HuH-7 (cell line): ENCODE measurements at regions not wholly inside any gene's neighbourhood (a gene's known extent, or its start where the extent isn't known, plus 50 kb on each side); places are given as distances from the start of the nearest gene placed in this dataset.

Experiments
- DNase-seq: peaks from one replicate; pipeline ENCODE4 v3.0.0; 2011; ENCODE audit warnings: low spot score

DNA sequence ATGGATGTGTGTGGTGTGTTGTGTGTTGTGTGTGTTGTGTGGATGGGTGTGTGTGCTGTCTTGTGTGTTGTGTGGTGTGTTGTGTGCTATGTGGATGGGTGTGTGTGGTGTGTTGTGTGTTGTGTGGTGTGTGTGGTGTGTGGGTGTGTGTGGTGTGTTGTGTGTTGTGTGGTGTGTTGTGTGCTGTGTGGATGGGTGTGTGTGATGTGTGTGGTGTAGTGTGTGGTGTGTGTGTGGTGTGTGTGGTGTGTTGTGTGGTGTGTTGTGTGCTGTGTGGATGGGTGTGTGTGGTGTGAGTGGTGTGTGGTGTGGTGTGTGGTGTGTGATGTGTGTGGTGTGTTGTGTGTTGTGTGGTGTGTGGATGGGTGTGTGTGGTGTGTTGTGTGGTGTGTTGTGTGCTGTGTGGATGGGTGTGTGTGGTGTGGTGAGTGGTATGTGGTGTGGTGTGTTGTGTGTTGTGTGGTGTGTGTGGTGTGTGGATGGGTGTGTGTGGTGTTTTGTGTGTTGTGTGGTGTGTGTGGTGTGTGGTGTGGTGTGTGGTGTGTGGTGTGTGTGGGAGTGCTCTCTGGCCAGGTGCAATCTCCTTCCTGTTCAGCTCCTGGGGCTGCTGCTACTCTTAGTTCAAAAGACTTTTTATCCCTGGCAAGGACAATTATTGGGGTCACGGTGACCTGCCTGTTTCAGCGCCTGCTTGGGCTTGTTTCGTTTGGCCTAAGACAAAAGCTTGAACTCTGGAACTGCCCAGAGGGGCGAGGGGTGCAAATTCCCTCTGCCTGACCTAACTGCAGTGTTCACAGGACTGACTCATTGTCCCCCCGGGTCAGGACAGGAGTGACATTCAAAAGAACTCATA lies 101.1 kb downstream of the UBIAD1 start:
- DNase-seq, result no peak

DNA sequence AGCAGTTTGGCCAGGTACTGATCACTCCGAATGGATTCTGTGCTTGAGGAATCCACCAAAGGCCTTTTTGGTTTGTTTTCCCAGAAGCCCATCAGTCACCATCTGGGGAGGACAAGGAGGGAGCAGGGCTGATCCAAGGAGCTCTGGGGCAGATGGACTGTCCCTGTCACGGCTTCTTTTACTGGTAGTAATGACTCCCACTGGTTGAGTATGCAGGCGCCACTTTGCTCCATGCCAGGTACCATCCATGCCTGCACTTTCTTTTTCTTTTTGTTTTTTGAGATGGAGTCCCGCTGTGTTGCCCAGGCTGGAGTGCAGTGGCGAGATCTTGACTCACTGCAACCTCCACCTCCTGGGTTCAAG lies 101.7 kb downstream of the UBIAD1 start:
- no peak for DNase-seq

DNA sequence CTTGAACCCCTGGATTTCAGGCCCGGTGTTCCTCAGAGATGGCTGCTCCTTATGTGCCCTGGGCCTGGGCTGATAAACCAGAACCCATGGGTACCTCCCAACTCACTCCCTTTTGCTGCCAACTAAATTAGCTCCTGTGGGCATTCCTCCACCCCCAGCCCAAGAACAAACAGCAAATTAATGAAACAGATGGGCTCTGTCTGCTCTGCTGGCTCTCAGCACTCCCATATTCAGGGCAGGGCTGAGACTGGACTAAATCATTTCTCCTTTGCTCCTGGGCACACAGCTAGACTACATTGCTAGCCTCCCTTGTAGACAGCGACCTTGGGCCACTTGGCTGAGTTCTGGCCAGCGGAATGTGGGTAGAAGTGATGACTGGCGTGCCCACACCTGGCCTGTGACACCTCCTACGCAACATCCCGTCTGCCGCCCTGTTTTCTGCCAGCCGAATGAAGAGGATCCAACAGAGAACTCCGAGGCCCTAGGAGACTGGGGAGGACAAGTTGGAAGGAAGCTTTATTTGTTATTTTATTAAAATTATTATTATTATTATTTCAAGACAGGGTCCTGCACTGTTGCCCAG lies 101.9 kb upstream of the DISP3 start:
- DNase-seq, result no peak

DNA sequence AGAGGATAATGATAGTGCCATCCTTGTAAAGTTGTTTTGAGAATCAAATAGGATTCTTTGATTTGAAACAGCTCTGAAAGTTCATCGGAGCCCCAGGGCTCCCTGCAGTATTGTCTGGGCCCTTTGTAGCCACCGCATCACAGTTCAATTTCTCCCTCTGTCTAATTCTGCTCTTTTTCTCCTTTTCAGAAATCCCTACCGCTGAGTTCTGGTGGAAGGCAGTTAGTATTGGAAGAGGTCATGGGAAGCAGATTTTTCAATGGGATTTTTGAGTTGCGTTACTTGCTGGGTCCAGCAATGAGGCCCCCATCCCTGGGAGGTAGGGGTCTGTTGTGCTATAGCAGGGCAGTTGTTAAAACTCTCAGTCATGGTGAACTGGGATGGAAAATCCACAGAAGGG lies 101.0 kb upstream of the DISP3 start:
- no peak for DNase-seq

DNA sequence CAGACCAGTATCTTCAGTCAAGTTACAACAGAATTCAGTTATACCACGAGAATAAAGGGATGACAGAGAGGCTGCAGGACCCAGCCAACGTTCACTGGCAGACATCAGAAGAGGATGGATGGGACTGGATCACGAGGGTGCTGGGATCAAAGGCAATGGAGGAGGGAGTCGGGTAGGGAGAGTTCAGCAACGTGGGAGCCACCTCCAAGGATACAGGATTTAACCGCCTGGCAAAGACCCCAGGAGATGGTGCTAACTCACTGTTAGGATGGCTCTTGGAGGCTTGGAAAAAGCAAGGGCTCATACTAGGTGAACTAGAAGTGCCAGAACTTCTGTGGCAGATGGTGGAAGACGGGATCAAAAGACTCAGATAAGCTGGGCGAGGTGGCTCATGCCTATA lies 99.1 kb upstream of the DISP3 start:
- no peak for DNase-seq

DNA sequence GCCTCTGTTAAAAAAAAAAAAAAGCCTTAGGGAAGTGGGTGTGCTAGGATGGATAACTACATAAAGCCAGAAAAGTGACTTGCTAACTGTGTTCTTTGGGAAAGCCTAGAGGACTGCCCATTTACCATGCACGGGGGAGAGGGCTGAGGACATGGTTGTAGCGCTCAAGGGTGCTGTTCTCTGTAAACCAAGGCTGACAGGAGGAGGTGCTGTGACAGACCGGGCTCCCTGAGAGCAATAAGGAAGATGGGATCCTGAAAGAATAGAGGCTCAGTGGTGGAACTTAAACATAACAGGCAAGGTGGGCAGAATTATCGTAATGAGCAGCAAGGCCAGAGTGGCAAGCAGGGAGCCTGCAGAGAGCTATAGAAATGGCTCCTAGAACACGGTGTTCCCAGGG lies 98.5 kb upstream of the DISP3 start:
- no peak for DNase-seq

DNA sequence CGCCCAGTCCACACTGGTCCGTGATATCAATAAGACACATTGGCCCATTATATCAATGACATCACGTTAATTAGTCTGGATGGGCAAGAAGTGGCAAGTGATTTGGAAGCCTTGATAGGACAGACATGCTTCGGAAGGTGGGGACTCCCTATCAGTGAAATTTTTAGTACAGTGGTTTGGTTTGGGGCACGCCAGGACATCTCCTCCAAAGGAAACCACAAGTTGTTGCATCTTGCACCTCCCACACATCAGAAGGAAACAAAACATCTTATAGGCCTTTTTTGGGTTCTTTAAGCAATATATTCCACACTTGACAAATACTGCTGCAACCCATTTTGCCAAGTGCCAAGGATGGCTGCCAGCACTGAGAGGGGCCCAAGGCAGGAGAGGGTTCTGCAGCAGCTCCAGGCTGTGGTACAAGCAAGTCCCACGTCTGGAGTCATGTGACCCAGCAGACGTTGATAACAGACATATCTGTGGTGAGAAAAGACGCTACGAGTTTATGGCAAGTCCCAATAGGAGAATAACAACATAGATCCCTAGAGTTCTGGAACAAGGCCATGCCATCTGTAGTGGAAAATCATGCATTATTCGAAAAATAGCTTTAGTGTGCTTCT lies 95.3 kb upstream of the DISP3 start:
- no peak for DNase-seq

DNA sequence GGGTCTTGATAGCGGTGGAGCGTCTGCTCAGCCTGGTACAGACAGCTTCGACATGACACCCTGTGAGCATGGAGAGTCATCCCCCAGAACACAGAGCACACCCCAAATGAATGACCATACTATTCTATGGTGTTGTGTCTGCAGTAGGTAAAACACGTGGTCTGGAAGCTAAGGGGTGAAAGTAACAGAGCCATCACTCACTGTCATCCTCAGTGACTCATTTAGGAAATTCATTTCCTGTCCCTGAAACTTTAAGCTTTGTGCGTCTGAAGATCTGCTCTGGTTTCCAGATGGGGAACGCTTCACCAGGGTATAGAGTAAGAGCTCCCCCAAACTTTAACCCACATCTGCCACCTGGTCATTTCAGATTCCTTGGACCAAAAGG lies 94.8 kb upstream of the DISP3 start:
- DNase-seq, result no peak

DNA sequence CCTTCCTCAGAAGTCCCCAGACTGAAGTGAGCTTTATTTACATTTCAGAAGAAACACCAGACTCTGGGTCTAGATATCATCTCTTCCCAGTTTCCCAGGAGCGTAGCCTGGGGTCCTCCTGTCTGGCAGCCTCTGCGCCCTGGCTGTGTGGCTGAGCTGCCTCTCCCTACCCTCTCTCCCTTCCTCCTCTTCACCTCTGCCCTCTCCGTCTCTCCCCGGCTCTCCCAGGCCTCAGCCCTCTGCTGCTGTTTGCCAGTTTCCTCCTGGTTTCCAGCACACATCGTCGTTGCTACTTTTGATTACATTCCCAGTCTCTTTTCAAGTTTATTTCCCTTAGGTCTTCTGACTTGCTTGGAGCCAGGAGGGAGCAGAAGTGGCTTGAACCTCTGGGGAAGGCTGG lies 91.1 kb upstream of the DISP3 start:
- DNase-seq, result no peak

DNA sequence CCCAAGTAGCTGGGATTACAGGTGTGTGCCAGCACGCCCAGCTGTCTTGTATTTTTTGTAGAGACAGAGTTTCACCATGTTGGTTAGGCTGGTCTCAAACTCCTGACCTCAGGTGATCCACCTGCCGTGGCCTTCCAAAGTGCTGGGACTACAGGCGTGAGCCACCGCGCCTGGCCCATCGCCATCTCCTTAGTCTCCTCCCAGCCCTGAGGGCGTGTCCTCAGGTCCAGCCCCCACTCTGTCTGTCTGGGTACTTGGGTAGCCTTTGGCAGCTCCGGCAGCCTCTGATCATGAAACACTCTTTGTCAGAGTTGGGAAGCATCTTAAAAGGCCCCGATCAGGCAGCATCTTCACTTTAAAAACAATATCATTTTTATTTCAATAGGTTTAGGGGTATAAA lies 90.3 kb upstream of the DISP3 start:
- DNase-seq, result no peak

DNA sequence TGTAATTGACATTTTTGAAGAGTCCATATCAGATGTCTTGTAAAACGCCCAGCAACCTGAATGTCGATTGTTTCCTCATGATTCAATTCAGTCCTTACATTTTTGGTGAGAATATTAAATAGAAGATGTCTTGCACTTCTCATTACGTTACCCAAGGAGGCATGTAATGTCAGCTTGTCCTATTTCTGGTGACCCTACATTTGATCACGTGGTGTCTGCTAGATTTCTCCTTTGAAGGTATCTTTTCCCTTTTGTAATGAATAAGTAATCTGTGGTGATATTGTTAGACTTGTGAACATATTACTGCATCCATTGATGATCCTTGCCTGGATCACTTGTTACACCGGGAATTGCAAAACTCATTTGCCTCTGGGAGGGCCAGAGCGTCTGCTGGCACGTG lies 87.6 kb upstream of the DISP3 start:
- no peak for DNase-seq

DNA sequence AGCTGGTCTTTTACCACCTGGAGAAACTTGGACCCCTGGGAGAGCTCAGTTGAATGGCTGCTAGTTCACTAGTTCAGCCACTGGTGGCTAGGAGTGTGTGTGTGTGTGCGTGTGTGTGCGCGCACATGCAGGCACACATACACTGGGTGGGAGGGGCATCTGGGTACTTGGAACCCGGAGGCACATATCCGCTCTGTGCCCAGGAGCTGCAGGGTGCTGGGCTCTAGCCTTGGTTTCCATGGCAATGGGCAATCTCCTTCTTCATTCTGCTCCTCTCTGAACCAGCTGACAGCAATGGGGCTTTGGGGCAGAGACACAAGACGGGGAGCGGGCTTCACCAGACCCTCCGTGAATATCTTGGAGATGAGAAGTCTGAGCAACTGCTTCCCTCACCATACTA lies 87.1 kb upstream of the DISP3 start:
- DNase-seq, result no peak

DNA sequence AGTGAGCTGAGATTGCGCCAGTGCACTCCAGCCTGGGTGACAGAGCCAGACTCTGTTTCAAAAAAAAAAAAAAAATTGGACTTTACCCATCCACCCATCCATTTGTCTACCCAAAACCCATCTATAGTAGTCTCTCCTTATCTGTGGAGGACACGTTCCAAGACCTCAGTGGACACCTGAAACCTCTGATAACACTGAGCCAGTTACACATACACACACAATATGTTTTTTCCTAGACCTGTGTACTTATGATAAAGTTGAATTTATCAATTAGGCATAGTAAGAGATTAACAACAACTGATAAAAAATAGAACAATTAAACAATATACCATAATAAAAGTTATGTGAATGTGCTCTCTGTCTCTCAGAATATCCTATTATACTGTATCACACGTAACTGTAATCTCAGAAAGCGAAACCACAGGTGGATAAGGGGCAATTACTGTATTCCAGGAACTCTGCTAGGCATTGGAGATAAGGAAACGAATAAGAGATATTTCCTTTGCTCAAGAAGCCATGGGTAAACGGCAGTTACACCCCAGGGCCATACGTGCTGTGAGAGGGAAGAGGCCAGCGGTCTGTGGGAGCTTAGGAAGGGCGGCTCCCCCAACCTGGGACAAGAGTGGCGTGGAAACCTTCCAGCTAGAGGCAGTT lies 84.2 kb upstream of the DISP3 start:
- DNase-seq, result no peak

DNA sequence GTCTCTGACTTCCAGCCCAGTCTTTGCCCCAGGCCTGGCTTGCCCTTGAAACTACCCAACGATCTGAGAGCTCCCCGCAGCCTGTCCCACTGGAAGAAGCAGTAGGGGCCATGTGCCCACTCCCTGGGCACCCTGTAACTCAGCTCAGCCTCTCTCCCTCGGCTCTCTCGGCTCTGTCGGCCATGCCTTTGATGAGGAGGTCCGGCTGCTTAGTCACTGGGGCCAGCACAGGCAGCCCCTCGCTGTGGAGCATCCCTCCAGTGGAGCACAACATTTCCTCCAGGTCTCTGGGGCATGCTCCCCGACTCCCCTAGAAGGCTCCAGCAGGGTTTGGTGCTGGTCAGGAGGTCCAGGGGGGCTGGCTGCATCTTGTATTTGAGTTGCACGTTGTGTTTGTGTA lies 83.3 kb upstream of the DISP3 start:
- no peak for DNase-seq

DNA sequence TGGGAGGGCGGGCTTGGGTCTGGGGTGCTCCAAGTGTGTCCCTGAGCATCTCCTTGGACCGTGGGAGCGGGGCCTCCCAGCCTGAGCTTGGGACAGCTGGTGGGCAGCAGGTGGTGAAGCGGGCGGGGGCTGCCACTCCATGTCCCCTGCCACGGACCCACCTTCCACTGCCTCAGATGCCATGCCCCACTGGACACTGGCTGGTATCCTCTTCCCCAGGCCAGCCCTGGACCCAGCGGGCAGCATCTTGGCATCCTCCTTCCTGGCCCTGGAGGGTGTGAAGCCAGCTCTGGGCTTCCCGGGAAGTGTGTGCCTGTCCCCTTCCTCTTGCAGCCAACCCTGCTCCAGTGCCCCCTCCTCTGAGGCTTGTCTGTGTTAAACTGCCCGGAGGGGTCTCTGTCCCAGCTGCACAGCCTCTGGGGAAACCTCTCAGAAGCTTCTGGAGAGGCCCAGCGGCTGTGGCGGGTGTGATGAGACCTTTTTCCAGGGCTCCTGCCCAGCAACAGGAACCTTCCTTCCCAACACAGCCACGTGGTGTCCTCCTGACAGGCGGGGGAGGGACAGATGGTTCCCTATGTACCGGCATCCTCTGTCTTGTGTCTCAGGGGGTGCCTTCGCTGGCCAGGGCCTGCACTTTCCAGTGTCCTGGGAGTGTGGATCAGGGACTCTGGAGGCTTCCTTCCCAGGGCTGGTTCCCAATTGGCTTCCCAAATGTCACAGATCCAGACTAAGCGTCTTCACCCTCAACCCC lies 81.6 kb upstream of the DISP3 start:
- no peak for DNase-seq

DNA sequence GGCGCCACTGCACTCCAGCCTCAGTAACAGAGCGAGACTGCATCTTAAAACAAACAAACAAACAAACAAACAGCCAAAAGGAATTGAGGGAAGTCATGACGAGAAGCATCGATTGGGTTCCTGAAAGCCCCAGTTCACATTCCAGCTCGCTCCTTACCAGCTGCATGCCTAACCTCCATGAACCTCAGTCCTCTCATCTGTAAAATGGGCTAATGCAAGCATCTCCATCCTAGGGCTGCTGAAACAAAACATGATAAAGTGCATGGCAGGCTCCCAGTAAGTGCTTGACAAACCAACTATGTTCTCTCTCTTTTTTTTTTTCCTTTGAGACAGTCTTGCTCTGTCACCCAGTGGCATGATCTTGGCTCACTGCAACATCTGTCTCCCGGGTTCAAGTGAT lies 79.7 kb upstream of the DISP3 start:
- DNase-seq, result no peak

DNA sequence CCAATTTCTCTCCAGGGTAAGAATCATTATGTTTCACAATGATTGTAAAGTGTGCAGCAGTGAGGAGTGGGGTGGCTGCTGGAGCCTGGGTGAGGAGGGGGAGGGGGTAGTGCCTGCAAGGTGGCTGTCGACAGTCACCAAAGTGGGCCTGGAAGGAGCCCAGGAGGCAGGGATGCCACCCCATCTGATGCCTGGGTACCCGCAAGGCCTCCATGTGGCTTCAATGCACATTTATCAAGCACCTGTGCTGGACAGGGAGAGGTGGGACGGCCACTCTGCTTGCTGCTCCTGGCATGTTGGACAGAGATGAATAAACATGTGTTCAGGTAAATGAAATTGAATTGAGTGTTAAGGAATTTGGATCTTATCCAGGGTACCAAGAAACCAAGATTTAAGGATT lies 78.8 kb upstream of the DISP3 start:
- no peak for DNase-seq

DNA sequence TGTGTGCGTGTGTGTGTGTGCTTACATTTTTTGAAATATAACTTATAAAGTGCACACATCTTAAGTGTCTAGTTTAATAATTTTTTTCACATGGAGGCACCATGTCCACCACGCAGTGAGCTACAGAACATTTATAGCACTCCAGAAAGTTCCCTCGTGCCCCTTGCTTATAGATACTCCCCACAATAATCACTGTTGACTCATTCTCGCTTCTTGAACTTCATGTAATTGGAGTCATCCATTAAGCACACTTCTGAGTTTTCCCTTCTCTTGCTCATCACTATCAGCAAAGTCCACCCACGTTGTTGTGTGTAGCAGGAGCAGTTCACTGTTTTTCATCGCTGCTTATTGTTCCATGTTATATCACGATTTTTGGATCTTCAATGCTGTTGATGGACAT lies 78.4 kb upstream of the DISP3 start:
- DNase-seq, result no peak

DNA sequence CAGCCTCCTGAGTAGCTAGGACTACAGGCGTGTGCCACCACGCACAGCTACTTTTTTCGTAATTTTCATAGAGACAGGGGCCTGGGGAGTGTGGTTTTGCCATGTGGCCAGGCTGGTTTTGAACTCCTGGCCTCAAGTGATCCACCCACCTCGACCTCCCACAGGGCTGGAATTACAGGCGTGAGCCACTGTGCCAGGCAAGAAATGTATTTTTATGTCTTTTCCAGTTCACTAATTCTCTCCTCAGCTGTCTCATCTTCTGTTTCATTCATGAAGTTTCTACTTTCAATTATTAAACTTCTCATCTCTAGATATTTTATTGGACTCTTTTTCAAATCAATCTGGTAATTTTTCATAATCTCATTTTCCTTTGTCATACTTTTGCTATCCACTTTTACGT lies 72.1 kb upstream of the DISP3 start:
- DNase-seq, result no peak

DNA sequence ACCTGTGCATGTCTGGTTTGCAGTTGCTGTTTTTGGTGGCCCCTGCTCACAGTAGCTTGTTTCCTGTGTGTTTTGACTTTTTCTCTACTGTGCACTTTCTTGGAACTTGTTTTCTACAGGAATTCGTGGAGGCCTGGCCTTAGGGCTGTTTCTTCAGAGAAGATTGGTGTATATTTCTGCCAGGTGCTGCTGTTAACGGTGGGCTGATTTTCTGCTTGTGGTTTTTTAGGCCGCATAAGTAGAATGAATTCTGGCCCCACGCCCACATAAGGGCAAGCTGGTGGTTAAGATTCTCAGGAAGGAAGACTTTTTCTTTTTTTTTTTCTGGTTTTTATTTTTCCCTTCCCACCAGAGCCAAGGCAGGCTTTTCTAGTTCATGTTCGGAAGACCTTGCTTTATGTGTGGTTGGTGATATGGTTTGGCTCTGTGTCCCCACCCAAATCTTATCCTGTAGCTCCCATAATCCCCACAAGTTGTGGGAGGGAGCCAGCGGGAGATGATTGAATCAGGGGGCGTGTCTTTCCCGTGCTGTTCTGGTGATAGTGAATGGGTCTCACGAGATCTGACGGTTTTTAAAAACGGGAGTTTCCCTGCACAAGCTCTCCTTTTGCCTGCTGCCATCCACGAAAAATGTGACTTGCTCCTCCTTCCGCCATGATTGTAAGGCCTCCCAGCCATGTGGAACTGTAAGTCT lies 71.5 kb upstream of the DISP3 start:
- no peak for DNase-seq

DNA sequence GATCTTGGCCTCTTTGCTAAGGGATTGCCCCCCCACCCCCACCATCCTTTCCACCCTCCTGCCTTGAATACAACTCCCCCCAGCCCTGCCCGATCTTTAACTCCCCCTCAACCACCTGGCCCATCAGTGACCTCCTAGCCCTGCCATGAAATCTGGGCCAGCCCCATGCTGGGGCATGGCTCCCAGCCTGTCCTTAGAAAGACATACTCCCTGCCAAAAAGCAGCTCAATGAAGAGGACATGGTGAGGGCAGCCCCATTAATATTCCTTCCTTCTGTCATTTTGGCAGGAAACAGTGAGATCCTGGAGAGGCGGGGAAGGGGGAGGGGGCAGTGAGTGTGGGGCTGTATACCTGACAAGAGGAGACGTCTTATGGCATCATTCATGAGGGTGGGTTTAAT lies 66.8 kb upstream of the DISP3 start:
- DNase-seq, result no peak

DNA sequence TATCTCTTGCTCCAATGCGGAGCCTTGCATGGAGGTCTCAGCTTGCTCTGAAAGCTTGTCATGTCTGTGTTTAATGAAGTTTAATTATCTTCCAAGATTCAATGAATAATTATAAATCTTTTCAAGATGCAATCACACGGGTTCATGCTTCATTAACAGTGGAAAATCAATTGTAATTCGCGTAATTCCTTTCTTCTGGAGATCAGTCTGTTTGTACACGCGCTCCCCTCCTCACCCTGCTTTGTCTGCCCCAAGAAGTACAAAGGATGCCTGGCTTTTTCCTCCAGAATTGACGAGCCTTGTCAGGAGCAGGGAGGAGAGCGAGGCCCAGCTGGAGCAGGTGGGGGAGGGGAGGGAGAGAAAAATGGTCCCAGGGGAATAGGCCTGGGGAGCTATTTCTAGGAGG lies 65.0 kb upstream of the DISP3 start:
- no peak for DNase-seq
